OCI-LY7 (cell line): ENCODE measurements at regions not wholly inside any gene's neighbourhood (a gene's known extent, or its start where the extent isn't known, plus 50 kb on each side); places are given as distances from the start of the nearest gene placed in this dataset.

Experiments used
- BruUV-seq: library from RNA; stranded (reverse); fragments of 400-500 nt; replicated peaks from 2 replicates; lab custom pipeline; 2021; lab: Mats Ljungman, UMichigan
- CTCF ChIA-PET: fragments of 300-600 bp; sonication (Branson Sonifier 250); formaldehyde crosslinking; loops from one replicate; lab custom pipeline; 2022; ENCODE audit warnings: antibody characterized with exemption; ENCODE audit not compliant: unreplicated experiment; lab: Charles Lee
- POLR2A ChIA-PET: fragments of 300-600 bp; sonication (Branson Sonifier 250); formaldehyde crosslinking; loops from one replicate; lab custom pipeline; 2022; ENCODE audit warnings: antibody characterized with exemption; lab: Charles Lee
- DNase-seq: peaks from one replicate; pipeline ENCODE4 v3.0.0-alpha.2; 2015; ENCODE audit warnings: low spot score
- H2AFZ ChIP-seq: fragments of 200-600 bp; sonication (generic), shearing (Covaris generic); 2 replicates; pipeline ENCODE4 v1.6.1; 2014; ENCODE audit warnings: mild to moderate bottlenecking, antibody characterized with exemption, low read length, moderate library complexity
- H3K27ac ChIP-seq: fragments of 200-600 bp; sonication (generic); 2 replicates; pipeline ENCODE4 v1.5.1; 2014; ENCODE audit warnings: mixed run types, low read depth, mild to moderate bottlenecking, moderate library complexity, low read length, inconsistent platforms; ENCODE audit not compliant: poor library complexity, severe bottlenecking
- H3K36me3 ChIP-seq: fragments of 200-600 bp; sonication (generic); 2 replicates; pipeline ENCODE4 v1.6.1; 2014; ENCODE audit warnings: mild to moderate bottlenecking, antibody characterized with exemption, low read length, moderate library complexity, mixed read lengths; ENCODE audit not compliant: insufficient read depth
- H3K4me1 ChIP-seq: fragments of 200-600 bp; sonication (generic); 2 replicates; pipeline ENCODE4 v1.5.1; 2014; ENCODE audit warnings: mild to moderate bottlenecking, low read length; ENCODE audit not compliant: insufficient read depth, poor library complexity, severe bottlenecking
- H3K4me2 ChIP-seq: fragments of 200-600 bp; sonication (generic); 2 replicates; pipeline ENCODE4 v1.6.1; 2014; ENCODE audit warnings: mild to moderate bottlenecking, low read length
- H3K4me3 ChIP-seq: fragments of 200-600 bp; sonication (generic); 2 replicates; pipeline ENCODE4 v1.5.1; 2014; ENCODE audit warnings: mild to moderate bottlenecking, low read depth, low read length; ENCODE audit not compliant: poor library complexity, severe bottlenecking
- H3K79me2 ChIP-seq: fragments of 200-600 bp; sonication (generic); 2 replicates; pipeline ENCODE4 v1.6.1; 2016; ENCODE audit warnings: low read depth, mild to moderate bottlenecking, low read length, moderate library complexity, mixed read lengths; ENCODE audit not compliant: insufficient read depth
- H3K9me2 ChIP-seq: fragments of 200-600 bp; sonication (generic); 2 replicates; pipeline ENCODE4 v1.6.1; 2016; ENCODE audit warnings: mild to moderate bottlenecking, low read length, mixed read lengths; ENCODE audit not compliant: insufficient read depth
- H3K9me3 ChIP-seq: fragments of 200-600 bp; sonication (generic); 2 replicates; pipeline ENCODE4 v1.6.1; 2014; ENCODE audit warnings: mild to moderate bottlenecking, mixed run types, low read length, mixed read lengths
- H4K20me1 ChIP-seq: fragments of 200-600 bp; sonication (generic); 2 replicates; pipeline ENCODE4 v1.6.1; 2014; ENCODE audit warnings: mild to moderate bottlenecking, antibody characterized with exemption, low read length, moderate library complexity, mixed read lengths; ENCODE audit not compliant: insufficient read depth
- EZH2phosphoT487 ChIP-seq: fragments of 200-600 bp; sonication (generic); IDR thresholded peaks from 2 replicates; pipeline ENCODE4 v1.6.1; 2018; ENCODE audit warnings: low read depth, borderline replicate concordance, mild to moderate bottlenecking, mixed run types, antibody characterized with exemption, low read length, moderate library complexity, mixed read lengths
- intact Hi-C: fragments of 100-400 bp; cut with micrococcal nuclease; formaldehyde crosslinking; loops from one replicate; pipeline ENCODE4 v1.10.0; 2022; ENCODE audit not compliant: unreplicated experiment
- TF ChIP-seq, protein P1 (sequence below): fragments of 200-600 bp; sonication (generic); conservative IDR thresholded peaks from 2 replicates; pipeline ENCODE4 v1.5.1; 2014; ENCODE audit warnings: mild to moderate bottlenecking, antibody characterized with exemption, low read length, moderate library complexity, mixed read lengths

DNA sequence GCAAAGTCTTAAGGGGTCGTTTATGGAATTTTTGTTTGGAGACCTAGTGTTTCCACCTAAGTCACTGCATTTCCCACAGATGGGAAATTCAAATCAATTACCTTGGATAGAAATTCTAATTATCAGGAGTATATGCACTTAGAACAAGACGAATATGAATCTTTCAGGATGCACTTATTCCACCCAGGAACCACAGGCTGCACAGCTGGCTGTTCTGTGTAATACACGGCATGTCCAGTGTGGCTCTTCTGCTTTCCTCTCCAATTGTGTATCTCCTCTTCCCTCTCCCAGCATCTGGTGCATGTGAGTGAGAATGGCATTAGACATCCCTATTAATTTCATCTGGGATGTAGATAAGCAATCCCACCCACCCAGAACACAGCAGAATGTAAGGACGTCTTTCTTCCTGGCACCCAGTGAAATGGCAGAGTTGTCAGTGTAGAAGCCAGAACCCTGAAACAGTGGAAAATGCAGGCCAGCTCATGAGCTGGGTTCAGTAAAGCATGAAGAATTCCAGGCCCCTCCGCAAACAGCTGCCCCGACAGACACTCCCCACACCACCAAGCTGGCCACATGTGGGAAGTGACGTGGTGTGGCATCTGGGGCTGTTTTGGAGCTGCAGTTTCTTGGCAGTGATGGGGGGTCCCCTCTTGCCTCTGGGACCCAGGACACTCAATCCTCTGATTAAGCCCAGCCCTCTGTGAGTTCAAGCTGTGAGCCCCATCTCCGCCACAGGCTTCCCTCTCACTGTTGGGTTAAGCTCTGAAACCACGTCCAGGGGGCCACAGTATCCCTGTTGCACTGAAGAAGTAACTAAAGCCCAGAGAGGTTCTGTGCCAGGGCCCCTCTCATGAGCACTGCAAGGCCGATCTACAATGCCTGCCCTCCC is 180.1 kb upstream of the CST7 start:
- no peak overlapping the region for H3K4me2 ChIP-seq
- POLR2A ChIA-PET: interaction anchor here (0.7 kb wide), 1 partner anchor 29 kb away, joined by 3 read pairs; no protein-coding TSS in a partner anchor

DNA sequence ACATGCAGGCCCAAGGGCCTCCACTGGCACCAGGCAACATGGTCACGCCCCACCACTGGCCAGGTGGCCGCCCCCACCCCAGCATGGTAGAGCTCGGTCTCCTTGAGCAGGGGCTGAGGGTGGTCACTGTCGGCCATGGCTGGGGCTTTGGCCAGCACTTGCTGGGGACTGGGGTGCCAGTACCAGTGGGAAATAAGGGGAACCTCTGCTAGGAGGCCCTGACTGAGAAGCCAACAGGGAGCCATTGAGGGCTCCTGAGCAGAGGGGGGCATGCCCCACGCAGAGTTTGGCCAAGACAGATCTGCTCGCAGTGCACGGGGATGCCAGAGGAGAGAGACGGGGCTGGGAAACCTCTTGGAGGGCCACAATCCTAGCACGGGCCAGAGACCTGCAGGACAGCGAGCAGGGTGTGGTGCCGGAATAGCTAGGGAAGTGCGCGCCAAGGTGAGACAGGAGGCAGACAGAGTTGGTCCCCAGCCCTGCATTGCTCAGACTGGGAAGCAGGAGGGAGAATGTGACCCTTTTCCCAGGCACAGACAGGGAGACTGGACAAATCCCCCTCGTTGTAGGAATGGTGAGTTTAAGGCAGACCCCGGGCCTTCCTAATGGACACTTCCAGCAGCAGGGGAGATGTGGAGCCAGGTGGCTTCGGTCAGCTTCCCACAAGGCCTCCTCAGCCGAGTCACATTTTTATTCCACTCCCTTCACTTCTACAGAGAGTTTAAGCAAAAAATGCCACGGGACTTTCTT is 179.0 kb upstream of the CST7 start:
- POLR2A ChIA-PET: no interaction called here

More for the DNA sequence above, 180.1 kb upstream of the CST7 start:
- CTCF ChIA-PET: no interaction called here
- Histone ChIP-seq H3K9me2 (no peaks in the 10 kb centered on the region), H3K36me3 (no peaks in the 10 kb centered on the region), H3K79me2 (no peaks in the 10 kb centered on the region), H3K4me3 (no peak overlapping the region), H3K9me3 (no peaks in the 10 kb centered on the region), H2AFZ (no peak overlapping the region), H3K4me1 (peaks cover 11% of the 10 kb centered on the region), H3K27ac (no peak overlapping the region), H4K20me1 (no peaks in the 10 kb centered on the region)
- intact Hi-C loops: no loop called here
- TF ChIP-seq EZH2phosphoT487: no peak
- TF ChIP-seq, protein P1, sequence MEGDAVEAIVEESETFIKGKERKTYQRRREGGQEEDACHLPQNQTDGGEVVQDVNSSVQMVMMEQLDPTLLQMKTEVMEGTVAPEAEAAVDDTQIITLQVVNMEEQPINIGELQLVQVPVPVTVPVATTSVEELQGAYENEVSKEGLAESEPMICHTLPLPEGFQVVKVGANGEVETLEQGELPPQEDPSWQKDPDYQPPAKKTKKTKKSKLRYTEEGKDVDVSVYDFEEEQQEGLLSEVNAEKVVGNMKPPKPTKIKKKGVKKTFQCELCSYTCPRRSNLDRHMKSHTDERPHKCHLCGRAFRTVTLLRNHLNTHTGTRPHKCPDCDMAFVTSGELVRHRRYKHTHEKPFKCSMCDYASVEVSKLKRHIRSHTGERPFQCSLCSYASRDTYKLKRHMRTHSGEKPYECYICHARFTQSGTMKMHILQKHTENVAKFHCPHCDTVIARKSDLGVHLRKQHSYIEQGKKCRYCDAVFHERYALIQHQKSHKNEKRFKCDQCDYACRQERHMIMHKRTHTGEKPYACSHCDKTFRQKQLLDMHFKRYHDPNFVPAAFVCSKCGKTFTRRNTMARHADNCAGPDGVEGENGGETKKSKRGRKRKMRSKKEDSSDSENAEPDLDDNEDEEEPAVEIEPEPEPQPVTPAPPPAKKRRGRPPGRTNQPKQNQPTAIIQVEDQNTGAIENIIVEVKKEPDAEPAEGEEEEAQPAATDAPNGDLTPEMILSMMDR: no peak
- DNase-seq: no peak
- BruUV-seq: no TSS peak

More for the DNA sequence above, 179.0 kb upstream of the CST7 start:
- CTCF ChIA-PET: no interaction called here
- peaks cover 11% of the 10 kb centered on the region for H3K4me1 ChIP-seq
- intact Hi-C loops: no loop called here
- no peak overlapping the region for H3K4me2 ChIP-seq
- H3K36me3 ChIP-seq: no peaks in the 10 kb centered on the region
- no peak for TF ChIP-seq EZH2phosphoT487
- TF ChIP-seq, protein P1: no peak
- H3K27ac ChIP-seq: no peak overlapping the region
- H3K9me2 ChIP-seq: no peaks in the 10 kb centered on the region
- no peaks in the 10 kb centered on the region for H3K9me3 ChIP-seq
- H3K4me3 ChIP-seq: no peak overlapping the region
- H4K20me1 ChIP-seq: no peaks in the 10 kb centered on the region
- DNase-seq: no peak
- H2AFZ ChIP-seq: no peak overlapping the region
- BruUV-seq: no TSS peak
- H3K79me2 ChIP-seq: no peaks in the 10 kb centered on the region
